NB4 (cell line): ENCODE measurements at regions not wholly inside any gene's neighbourhood (a gene's known extent, or its start where the extent isn't known, plus 50 kb on each side); places are given as distances from the start of the nearest gene placed in this dataset.

Experiments
- CTCF ChIP-seq: IDR thresholded peaks from one replicate; pipeline ENCODE4 v1.5.1; 2012; ENCODE audit warnings: low read depth, low read length
- POLR2A ChIP-seq: IDR thresholded peaks from 2 replicates; pipeline ENCODE4 v1.6.1; 2011; ENCODE audit warnings: mild to moderate bottlenecking; ENCODE audit not compliant: insufficient read length; ENCODE audit errors: extremely low read depth

GRCh38 chr2:107258531-107259407, 372.8 kb upstream of the ST6GAL2 start:
- TF ChIP-seq CTCF (no peak), POLR2A (no peak)
